Suprapubic skin (tissue), 4 donors: ENCODE measurements at regions not wholly inside any gene's neighbourhood (a gene's known extent, or its start where the extent isn't known, plus 50 kb on each side); places are given as distances from the start of the nearest gene placed in this dataset.

Experiments used
- CTCF ChIP-seq, 2 donors: fragments of 200-600 bp in 1 of 2; fragments of 450-650 bp in 1 of 2; sonication (generic) in 1 of 2; IDR thresholded peaks; one replicate each; pipeline ENCODE4 v1.5.1; 2016 to 2019; ENCODE audit warnings: antibody characterized with exemption in 2 of 2, mild to moderate bottlenecking in 1 of 2, moderate library complexity in 1 of 2
- POLR2A ChIP-seq, 2 donors: fragments of 450-650 bp; IDR thresholded peaks; one replicate each; pipeline ENCODE4 v1.6.1; 2017; ENCODE audit warnings: antibody characterized with exemption in 2 of 2, mild to moderate bottlenecking in 2 of 2, moderate library complexity in 2 of 2
- POLR2AphosphoS5 ChIP-seq, 3 donors: sonication (generic); formaldehyde crosslinking; IDR thresholded peaks; one replicate each; pipeline ENCODE4 v1.6.1; 2017; ENCODE audit warnings: antibody characterized with exemption in 3 of 3

- TF ChIP-seq CTCF (IDR thresholded peaks at IDR 0.05): no peak
- no peak for TF ChIP-seq POLR2A (IDR thresholded peaks at IDR 0.05)
- TF ChIP-seq POLR2AphosphoS5 (IDR thresholded peaks at IDR 0.05): no peak
Measured at GRCh38 chr16:86726340-86726739, 148.0 kb downstream of the FOXL1 start.
